ENCODE measurements at regions not wholly inside any gene's neighbourhood (a gene's known extent, or its start where the extent isn't known, plus 50 kb on each side); places are given as distances from the start of the nearest gene placed in this dataset.

DNA sequence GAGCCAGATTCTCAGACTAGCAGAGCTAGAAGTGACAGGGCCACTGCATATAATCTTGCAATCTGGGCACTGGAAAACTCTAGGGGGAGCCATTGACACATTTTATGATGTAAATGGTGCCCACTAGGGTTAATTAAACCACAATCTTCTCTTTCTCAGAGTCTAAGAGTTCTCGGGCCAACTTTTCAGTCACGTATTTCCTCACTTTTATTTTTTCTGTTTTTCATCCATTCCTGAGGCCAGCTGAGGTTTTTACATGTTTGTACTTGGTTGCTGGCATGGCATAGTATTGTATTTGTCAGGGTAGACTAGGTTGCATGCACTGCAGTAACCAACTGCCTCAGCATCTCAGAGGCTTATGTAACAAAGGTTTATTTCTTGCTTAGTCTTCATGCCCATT is 138.2 kb downstream of the ZNF326 start:
- peak in 3 of 42 donors; percentile 7 to 34 (median 8) for DNase-seq
- intact Hi-C loops (cut with DNase I): no loop called here

DNA sequence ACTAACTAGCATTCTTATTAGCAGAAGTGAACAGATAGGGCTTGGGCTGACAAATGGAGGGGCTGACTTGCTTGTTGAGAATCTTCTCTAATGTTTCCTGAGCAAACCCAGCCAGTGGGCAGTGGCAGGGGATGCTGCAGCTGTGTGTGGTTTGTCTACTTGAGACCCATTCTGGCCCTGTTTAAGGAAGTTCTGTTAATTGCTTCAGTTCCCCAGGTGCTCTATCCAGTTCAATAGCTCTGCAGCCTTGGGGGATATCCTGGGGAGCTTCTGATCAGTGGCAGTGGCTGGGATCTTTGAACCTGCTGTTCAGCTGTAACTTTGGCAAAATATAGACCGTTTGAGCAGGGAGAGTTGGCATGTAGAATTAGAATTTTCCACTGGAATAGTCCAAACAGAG is 137.4 kb downstream of the ZNF326 start:
- no peak for DNase-seq
- intact Hi-C loops (cut with DNase I): no loop called here

GRCh38 chr1:90127288-90127953 is 132.5 kb downstream of the ZNF326 start:
- intact Hi-C loops (cut with DNase I): no loop called here
- DNase-seq: no peak

GRCh38 chr1:90126834-90127233 is 131.9 kb downstream of the ZNF326 start:
- intact Hi-C loops (cut with DNase I): no loop called here
- DNase-seq: no peak

DNA sequence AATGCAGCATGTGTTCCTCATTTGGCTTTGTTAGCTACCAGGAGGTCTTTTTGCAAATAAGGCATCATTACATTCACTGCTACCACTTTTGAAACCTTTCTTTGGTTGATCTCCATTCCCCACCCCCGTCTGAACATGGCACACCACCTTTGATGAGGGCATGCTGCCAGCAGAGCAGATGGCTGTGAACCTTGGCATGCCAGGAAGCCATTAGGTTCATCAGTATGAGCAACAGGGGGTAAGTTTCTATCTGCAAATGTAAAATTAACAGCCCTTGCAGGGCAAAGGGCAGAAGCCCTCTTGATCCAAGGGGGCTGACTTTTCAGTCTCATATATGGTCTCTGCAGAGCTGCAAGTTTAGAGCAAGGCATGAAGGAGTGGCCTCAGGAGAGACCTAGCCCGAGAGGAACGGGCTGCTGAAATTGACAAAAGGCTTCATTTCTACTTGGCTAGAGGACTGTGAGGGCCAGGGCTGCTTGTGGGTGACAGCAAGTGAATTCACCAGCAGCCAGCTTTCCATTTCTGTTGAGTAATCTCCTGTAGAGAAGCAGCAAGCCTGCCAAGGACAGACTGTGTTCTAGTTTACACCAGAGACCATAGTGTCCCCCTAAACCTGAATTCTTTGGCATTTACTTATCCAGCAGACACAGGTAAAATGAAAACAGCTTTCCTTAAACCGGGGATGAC is 127.9 kb downstream of the ZNF326 start:
- intact Hi-C loops (cut with DNase I): no loop called here
- DNase-seq: peak in 14 of 42 donors; percentile 4 to 54 (median 20)

DNA sequence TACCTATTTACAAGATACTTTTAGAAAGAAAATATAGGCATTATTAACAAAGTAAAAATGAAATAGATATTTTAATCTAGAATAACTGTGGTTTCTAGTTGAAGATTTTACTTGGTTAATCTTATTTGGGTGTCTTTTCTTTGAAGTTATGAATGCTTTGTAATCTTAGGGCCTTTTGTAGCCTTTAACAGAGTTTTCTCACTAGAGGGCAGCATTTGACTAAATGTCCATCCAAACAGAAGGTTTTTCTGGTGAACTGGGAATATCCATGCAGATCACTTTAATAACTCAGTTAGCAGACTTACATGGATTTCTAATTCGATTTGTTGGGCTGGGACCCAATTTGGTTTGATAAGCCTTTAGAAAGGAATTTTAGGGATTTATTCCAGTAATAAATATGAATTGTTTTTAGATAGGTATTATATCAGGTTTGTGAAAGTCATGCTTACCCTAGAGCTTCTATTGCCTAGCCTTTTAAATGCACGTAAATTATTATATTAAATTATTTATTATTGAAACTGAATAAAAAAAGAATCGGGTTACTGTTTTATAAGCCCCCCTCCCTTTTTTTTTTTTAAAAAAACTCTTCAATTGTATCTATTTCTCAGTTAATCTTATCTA is 119.7 kb downstream of the ZNF326 start:
- intact Hi-C loops (cut with DNase I): no loop called here
- peak in 6 of 42 donors; percentile 7 to 60 (median 16) for DNase-seq

- intact Hi-C loops (cut with DNase I): no loop called here
Measured at GRCh38 chr1:90107990-90108389, 113.1 kb downstream of the ZNF326 start.

GRCh38 chr1:90106311-90106710 is 111.4 kb downstream of the ZNF326 start:
- intact Hi-C loops (cut with DNase I): no loop called here

More at GRCh38 chr1:90107990-90108389, 113.1 kb downstream of the ZNF326 start:
- DNase-seq: peak in 2 of 42 donors; percentile 7 to 53

DNA sequence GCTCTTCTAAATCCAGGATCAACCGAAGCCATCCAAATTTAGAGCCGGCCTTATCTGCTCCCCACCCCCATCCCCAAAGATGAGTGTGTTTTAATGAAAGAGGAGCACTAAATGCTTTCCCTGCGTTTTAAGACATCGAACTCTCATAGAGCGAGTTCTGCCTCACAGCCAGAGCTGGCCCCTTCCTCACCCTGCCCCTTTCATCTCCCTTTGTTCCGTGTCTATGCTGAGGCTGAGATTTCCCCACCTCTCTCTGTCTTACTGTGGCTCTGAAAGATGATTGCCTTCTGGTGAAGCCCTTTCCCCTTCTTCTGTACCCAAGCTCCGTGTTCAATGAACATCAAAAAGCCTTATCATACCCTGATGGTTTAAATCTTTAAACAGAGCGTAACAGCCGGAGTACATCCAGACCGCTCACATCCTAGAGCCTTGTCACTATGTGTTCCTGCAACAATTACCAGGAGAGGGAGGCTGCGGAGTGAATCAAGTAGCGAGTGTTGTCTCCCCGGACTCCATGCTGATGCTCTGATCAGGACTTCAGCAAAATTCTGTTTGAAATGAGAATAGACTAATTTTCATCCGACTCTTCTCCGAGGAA is 110.1 kb downstream of the ZNF326 start:
- intact Hi-C loops (cut with DNase I): no loop called here
- no peak for DNase-seq

More at GRCh38 chr1:90106311-90106710, 111.4 kb downstream of the ZNF326 start:
- DNase-seq: no peak

DNA sequence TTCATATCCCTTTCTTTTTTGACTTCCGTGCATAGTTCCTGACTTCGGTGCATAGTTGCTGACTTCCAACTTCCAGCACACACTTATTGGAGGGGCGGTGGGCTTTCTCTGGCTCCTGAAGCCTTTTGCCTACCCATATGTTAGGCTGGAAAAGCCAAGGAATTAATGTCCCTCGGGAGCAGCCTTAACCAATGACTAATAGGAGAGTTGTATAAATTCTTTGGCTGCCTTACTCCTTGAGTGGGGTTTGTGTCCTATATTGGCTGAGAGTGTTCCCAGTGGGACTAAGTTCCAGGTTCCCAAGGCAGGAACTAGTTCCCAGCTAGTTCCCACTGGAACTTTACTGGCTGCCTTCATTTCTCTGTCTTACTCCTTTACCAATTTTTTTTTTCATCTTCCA is 105.7 kb downstream of the ZNF326 start:
- intact Hi-C loops (cut with DNase I): no loop called here
- DNase-seq: no peak

DNA sequence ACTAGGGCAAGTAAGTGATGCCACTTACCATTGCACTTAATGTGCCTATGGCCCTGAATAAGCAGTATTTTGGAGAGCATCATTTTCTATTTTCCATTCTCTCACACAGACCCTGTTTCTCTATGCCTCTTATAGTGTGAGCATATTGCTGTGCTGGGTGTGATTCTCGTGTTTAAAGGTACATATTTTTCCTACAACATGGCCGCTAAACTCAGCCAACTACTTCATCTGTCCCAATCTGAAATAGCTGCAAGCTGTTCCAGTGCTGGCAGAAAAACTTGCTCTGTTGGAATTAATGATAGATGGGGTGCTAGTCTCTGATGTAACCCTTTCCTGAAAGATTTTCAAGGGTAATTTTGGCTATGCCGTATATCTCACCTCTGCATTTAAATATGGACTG is 97.5 kb downstream of the ZNF326 start:
- intact Hi-C loops (cut with DNase I): no loop called here

More for the DNA sequence above, 97.5 kb downstream of the ZNF326 start:
- DNase-seq: no peak

All from head of caudate nucleus (tissue), 42 donors.